Activated CD4-positive, alpha-beta memory T cell treated with anti-CD3 and anti-CD28 coated beads for 36 hours (primary cell): ENCODE measurements at regions not wholly inside any gene's neighbourhood (a gene's known extent, or its start where the extent isn't known, plus 50 kb on each side); places are given as distances from the start of the nearest gene placed in this dataset.

ENCODE experiments used
- CTCF ChIA-PET: fragments of 350-600 bp; sonication (Branson Sonifier 250); formaldehyde crosslinking; loops from one replicate; lab custom pipeline; 2021; ENCODE audit warnings: antibody characterized with exemption, inconsistent platforms; lab: Charles Lee
- POLR2A ChIA-PET: fragments of 350-600 bp; sonication (Branson Sonifier 250); formaldehyde crosslinking; loops from one replicate; lab custom pipeline; 2021; ENCODE audit warnings: antibody characterized with exemption; lab: Charles Lee
- DNase-seq: peaks from one replicate; pipeline ENCODE4 v3.0.0-alpha.2; 2020
- H3K27ac Mint-ChIP-seq: one replicate; pipeline ENCODE4 v1.8.0; 2021; ENCODE audit warnings: mixed read lengths
- H3K27me3 Mint-ChIP-seq: one replicate; pipeline ENCODE4 v1.8.0; 2021; ENCODE audit warnings: mixed read lengths
- H3K36me3 Mint-ChIP-seq: one replicate; pipeline ENCODE4 v1.8.0; 2021; ENCODE audit warnings: mixed read lengths
- H3K4me1 Mint-ChIP-seq: one replicate; pipeline ENCODE4 v1.8.0; 2021; ENCODE audit warnings: low read depth, mixed read lengths
- H3K4me3 Mint-ChIP-seq: one replicate; pipeline ENCODE4 v1.8.0; 2021; ENCODE audit warnings: mild to moderate bottlenecking, mixed read lengths
- H3K9me3 Mint-ChIP-seq: one replicate; pipeline ENCODE4 v1.8.0; 2021; ENCODE audit warnings: mixed read lengths
- intact Hi-C: fragments of 100-400 bp; cut with micrococcal nuclease; formaldehyde crosslinking; loops from one replicate; pipeline ENCODE4 v1.15.1; 2023

GRCh38 chr13:77377016-77377415, 50.1 kb upstream of the MYCBP2 start:
- DNase-seq: no peak
- H3K4me3 Mint-ChIP-seq: no peak overlapping the region
- H3K4me1 Mint-ChIP-seq: peaks cover 4% of the 10 kb centered on the region
- no peaks in the 10 kb centered on the region for H3K36me3 Mint-ChIP-seq
- H3K27ac Mint-ChIP-seq: no peak overlapping the region
- no peaks in the 10 kb centered on the region for H3K9me3 Mint-ChIP-seq
- ChIA-PET CTCF (no interaction called here), POLR2A (interaction anchor here (0.6 kb wide), 1 partner anchor 41 kb away, joined by 3 read pairs; no protein-coding TSS in a partner anchor)
- no peaks in the 10 kb centered on the region for H3K27me3 Mint-ChIP-seq
- intact Hi-C loops: no loop called here
